T-helper 2 cell (primary cell): ENCODE measurements at regions not wholly inside any gene's neighbourhood (a gene's known extent, or its start where the extent isn't known, plus 50 kb on each side); places are given as distances from the start of the nearest gene placed in this dataset.

ENCODE experiments used
- DNase-seq, 5 experiments: peaks; one replicate each; pipeline versions ENCODE4 v3.0.0 to v3.0.0-alpha.2; 2012 to 2022

DNA sequence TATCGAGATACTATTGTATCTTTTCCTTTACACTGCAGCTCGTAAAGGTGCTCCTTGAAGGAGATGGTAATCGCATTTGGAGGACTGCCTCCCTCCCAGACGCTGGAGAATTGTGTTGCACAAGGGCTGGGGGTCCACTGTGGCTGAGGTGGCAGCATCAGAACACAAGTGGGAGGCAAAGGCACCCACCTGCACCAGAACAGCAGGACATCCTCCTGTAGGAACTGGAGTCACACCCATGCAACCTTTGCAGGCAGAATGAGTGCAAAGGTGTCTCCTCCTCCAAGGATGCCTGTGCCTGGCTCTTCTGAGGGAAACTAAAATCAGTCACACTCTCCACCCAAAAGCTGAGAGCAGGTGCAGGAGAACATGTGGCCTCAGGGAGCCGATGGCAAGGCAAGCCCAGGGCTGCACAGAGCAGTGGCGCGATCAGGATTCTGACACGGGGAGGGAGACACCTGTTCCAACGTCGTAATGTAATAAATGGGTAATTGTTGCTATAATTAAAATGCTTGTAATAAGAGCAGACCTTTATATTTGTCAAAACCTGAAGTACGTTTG lies 1501.4 kb downstream of the TBC1D22A start:
- DNase-seq = no peak

DNA sequence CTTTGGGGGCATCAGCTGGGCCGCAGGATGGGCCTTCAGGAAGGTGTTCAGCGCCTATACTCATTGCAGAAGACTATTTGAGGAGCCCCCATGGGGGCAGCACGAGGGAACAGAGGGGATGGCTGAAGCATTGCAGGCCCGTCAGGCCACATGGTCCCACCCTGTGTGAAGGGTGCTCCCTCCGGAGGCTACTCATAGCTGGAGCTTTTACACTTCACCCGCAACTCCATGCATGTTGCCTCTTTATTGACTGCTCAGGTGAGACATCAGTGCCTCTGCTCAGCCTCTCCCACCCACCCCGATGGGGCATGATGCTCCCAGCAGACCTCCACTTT lies 1500.9 kb downstream of the TBC1D22A start:
- DNase-seq = no peak

DNA sequence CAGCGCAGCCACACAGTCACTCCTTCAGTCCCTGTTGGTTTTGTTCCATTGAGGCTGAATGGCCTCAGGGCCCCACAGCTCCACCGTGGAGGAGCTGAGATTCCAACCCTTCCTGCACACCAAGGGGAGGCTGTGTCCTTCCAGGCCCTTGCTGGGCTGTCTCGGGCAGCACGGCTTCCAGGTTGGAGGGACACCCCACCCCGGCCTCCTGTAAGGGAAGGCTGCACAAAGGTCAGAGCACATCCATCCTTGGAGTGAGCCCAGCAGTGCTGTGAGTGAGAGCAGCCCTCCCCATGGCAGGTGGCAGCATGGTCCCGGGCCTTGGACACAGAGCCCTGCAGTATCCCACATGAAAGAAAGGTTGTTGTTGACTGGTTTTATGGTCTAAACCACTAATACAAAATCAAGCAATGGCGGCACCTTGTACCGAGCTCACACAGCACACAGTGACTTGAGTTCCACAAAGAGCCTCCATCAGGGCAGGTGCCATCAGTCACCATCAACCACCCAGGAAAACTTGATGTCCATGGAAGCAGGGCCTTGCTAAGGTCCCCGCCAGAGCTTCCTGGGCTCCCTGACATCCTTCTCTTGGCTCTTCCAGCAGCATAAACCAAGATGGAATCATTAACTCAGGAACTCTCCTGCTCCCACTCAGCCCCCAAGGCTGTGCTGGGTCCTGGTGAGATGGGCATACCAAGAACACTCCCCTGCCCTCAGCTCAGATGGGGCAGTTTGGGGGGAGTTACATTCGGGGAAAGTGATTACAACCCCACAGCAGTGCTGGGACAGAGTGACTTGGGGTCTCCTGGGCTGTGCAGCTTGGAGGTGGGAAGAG lies 1500.4 kb downstream of the TBC1D22A start:
- no peak for DNase-seq

DNA sequence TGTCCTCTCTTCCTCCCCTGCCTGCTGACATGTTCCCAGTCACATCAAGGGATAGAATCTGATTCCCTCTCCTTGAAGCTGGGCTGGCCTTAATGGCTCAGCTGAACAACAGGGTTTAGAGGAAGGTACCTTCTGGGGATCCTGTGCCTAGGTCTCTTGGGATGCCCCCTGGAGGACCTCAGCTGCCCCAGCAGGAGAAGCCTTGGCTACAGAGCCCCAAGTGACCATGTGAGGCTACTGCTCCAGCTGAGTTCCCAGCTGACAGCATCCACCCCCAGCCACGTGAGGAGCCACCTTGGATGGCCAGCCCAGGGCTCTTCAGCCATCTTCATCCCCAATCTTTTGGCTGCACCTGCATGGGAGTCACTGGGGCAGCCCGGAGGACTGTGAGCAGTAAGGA lies 1499.3 kb downstream of the TBC1D22A start:
- no peak for DNase-seq

DNA sequence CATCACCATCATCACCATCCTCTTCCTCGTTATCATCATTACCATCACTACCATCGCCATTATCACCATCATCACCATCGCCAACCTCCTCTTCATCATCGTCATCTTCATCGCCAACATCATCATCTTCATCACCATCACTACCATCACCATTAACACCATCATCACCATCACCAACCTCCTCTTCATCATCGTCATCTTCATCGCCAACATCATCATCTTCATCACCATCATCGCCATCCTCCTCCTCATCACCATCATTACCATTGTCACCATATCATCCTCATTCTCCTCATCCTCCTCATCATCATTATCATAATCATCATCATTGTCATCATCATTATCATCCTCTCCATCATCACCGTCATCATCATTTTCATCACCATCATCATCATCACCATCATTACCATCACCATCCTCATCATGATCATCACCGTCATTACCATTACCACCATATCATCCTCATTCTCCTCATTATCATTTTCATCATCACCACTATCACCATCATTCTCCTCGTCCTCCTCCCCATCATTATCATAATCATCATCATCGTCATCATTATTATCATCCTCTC lies 1498.7 kb downstream of the TBC1D22A start:
- DNase-seq = no peak

DNA sequence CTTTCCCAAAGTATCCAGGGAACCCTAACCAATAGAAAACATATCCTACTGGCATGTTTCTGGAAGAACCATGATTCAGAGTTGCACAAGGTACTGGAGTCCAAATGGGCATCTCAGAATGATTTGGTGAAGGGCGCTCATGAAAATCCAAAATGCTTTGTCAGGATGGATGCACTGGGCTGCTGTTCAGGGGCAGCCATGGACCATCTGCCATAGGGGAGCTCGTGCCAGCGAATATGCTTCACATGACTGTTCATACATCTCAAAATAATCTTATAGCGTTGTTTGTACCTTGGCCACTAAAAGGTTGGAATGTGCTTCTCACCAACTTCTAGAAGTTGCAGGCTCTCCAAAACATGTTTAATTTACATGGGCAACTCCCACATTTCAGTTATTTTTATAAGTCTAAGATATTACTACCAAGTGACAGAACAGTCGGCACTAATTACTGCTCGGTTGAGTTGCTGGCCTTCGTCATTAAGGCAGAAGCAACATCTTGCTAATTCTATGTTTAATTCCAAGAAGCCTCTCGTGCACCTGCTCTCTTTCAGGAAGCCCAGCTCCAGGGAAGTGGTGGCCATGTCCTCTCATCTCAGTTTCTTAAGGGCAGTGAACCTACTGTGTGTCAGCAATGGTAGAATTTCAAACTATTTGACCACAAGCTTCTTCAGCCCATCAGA lies 1497.7 kb downstream of the TBC1D22A start:
- no peak for DNase-seq

DNA sequence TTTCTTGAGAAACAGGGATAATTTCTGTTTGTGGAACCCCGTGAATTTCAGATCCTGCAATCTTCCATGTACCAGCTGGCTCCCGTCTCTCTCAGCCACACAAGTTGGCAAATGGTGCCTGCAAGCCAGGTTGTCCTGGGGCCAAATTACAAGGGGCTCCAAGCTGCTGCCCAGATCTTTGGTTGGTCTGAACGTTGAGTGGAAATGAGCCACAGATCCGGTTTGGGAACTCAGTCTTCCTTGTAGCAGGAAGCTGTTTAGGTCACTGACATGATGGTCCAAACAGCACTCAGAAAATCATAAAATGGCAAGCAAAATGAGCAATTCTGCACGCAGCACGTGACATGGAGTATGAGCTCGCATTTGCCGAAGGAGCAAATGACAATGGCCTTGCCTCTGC lies 1496.4 kb downstream of the TBC1D22A start:
- DNase-seq = no peak

DNA sequence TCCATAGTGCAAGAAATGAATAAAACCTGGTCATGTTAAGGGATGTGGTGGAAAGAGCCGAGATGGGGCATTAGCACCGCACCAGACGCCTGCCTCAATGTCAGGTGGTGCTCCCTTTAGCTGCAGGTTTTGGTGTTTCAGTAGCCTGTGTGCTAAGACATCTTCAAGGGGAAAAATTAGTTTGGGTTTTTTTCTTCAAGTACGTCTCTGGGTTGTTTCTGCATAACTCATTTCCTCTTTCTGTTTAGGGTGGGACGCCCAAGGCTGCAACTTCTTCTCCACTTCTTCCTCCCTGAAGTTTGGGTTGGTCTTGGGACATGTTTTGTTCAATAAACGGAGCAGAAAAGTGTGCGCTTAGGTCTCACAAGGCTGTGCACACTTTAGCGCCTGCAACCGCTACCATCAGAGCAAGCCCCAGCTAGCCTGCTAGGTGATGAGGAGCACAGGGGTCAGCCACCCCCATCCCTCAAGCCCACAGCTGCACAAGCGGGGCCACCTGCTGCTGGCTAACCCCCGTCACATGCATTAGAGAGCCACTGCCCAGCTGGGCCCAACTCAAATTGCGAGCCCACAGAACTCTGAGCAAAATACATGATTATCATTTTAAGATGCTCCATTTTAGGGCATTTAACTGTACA lies 1495.7 kb downstream of the TBC1D22A start:
- DNase-seq = no peak

DNA sequence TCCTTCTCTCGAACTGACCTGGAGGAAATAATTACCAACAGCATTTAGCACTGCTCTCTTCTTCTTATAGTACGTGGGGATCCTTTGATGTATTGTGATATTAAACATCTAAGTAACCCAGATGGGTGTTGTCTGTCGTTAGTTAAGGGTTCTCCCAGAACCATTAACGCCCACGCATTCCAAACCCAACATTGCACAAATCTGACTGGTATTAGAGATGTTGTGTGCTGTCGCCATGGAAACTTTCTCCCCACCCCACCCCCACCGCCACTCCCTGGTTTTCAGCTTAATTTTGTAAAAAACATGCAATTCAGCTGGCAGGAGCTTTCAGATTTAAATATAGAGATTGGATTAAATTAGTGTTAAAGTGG lies 1495.2 kb downstream of the TBC1D22A start:
- DNase-seq = no peak

DNA sequence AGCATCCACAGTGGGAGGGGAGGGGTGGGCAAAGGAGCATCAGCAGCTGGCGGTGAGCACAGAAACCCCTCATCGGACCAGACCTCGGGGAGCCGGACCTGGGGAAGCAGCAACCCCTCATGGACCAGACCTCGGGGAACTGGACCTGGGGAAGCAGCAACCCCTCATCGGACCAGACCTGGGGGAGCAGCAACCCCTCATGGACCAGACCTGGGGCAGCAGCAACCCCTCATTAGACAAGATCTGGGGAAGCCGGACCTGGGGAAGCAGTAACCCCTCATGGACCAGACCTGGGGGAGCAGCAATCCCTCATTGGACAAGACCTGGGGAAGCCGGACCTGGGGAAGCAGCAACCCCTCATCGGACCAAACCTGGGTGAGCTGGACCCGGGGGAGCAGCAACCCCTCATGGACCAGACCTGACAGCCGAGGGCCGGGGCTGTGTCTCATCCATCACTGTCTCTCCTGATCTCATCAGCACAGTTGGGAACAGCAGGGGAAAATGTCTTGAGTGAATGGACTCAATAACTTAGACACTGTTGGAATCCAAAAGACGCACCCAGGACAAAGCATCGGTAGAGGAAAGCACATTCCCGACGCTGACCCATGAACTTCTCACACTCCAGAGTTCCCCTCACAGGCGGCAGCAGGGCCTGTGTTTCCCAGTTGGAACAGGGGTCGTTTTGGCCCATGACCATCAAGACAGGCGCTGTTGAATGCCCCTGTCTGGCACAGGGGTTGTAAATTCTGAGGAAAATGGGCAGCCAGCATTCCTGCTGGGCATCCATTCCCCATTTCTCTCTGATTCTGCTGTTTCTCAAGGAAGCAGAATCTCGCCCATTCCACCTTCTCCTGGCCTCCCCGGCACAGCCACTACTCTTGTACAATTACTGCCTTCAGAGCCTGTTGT lies 1494.6 kb downstream of the TBC1D22A start:
- no peak for DNase-seq

DNA sequence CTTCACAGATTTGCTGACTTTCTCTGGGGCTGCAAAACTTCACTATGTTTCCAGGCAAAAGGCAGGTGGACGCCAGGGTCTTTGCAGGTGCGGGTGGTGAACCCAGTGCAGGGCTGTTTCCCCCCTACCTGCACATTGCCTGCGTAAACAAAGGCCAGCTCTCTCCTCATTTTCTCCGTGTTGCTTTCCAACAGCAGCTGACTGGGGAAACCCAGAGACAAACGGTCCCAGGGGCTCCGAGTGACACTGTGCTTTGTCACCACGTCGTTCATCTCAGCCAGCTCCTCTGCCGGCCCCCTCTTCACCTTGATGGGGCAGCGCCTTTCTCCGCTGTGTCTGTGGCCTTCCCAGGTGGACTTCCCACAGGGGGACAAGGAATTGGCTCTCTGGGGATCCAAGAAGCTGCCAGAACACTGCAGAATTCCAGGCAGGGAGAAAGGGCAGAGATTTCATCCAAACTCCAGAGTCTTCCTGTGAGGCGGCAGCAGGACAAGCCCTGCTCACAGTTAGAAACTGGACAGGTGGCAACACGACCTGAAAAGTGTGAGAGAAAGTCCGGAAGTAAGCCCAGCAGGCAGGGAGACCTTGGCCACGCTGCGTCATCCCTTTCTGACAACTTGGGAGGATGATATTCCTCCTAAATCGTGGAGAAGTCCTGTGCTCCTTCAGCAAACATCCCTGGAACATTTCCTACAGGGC lies 1493.7 kb downstream of the TBC1D22A start:
- DNase-seq = no peak

DNA sequence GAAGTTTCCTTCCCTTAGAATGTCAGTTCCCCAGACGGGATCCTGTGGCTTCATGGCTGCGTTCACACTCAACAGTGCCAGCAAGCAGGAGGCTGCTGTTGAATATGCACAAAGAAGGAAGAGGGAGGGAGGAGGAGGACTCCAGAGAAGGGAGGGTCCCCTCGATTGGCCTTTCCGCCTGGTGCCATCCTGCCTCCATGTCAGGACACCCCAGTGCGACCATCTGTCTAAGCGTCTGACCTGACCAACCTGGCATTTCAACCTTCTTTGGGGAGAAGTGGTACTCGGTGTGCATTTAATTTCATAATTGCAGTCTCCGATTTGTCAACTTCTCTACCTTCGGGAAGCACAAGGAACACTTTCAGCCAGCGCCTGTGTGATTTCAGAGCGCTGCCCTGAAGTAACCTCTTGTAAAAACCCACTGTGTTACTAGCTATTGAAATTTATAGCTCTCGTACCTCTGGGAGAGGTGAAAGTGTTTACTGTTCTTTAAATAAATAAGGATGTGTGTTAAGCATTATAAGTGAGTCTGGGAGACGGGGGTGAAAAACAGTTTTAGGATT lies 1491.9 kb downstream of the TBC1D22A start:
- no peak for DNase-seq

DNA sequence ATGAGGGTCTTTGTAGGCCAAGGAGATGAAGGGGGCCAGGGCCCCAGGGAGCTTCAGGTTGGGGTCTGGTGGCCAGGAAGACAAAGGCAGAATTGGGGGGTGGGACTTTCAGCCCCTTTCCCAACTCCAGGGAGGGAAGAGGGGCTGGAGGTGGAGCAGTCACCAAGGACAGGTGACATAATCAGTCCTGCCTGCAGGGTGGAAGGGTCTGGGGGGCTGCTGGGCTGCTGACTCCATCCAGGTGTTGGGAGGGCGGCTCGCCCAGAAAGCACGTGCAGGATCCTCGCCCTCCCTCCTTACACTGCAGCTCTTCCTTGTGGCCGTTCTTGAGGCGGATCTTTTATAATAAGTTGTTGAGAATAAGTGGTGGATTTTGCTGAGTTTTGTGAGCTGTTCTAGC lies 1491.1 kb downstream of the TBC1D22A start:
- no peak for DNase-seq

DNA sequence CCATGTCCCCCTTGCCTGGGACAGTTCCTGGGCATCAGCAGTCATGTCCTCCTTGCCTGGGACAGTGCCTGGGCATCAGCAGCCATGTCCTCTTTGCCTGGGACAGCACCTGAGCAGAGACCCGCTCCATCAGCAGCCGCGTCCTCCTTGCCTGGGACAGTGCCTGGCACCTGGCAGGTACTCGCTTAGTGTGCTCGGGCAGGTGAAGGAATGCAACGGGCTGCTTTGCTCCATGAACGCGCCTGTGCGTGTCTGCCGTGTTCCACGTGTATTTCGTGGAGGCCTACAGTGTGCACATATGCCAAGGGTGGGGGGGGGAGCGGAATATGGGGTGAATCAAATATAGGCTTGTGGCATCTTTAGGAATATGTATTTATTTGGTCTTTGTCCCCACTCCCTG lies 1490.7 kb downstream of the TBC1D22A start:
- no peak for DNase-seq

DNA sequence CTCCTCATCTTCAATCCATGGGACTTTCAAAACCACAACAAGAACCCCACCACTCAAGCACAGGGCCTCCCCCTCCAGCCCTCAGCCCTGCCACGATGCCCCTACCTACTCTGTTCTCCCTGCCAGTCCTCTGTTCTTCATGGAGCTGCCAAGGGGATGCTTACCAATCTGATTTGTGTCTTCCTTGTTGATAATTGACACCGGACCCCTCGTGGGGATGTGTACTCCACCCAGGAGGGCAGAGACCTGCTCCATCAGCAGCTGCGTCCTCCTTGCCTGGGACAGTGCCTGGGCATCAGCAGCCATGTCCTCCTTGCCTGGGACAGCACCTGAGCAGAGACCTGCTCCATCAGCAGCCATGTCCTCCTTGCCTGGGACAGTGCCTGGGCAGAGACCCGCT lies 1489.2 kb downstream of the TBC1D22A start:
- no peak for DNase-seq

DNA sequence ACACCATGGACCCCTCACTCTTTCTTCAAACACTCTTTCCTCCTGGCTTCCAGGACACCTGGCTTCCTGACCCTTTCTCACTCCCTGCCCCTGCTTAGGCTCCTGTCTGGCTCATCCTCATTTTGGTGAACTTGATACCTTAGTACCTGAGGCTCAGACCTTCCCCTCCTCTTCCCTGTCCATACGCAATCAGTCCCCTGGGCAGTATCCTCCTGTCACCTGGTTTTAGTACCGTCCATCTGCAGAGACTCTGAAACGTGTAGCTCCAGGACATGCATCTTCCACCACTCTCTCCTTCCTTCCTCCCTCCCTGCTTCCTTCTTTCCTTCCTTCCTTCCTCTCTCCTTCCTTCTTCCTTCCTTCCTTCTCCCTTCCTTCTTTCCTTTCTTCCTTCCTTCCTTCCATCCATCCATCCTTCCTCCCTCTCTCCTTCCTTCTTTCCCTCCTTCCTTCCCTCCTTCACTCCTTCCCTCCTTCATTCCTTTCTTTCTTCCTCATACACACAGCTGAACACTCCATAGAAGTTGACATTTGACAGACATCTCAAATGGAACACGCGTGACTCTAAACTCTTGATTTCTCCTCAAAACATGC lies 1488.6 kb downstream of the TBC1D22A start:
- no peak for DNase-seq

DNA sequence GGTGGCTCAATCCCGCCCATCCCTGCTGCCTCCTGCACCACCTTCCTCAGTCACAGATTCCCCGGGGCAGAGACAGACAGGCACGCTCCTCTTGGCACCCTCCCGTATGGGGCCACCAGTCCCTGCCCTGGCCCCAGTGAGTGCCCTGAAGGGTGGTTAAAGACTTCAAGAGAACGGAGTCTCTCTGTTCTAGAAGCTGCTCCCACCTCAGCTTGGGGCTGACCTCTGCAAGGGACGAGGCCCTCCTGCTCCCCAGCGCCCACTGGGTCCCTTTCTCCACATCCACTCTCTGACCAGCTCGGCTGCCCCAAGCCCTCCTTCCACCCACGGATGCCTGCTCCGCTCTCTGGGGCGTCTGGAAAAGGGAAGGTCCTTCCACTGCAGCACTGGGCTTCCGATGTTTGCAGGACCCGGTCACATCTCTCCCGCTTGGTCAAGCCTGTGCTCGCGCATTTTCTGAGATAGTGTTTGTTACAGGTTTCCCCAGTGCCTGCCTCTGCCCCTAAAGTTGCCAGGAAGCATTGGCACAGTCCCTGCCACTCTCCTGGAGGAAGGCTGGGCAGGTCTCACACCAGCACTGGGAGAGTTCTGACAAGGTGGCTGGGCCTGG lies 1487.9 kb downstream of the TBC1D22A start:
- DNase-seq = no peak

DNA sequence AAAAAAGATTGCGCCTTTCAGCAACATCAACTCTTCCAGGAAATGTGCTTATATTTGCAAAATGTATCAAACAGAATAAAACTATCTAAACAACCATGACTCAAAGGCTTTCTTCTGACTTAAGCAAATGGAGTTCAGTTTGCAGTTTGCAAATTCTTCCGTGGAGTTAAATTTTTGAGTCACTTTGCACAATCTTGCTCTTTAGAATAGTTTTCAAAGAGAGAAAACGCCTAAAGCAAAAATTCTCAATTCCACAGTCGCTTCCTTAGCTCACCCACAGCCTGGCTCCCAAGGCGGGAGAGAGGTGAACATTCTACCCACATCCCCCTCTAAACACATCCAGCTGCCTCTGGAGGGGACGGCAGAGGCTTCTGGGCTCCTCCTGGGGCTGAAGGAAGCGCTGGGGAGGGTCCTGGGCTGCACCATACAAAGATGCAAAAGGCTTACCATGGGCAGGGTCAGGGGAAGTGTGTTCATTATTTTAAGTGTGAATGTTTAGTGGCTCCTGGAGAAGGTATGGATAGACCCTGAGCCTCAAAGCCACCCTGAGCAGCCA lies 1487.3 kb downstream of the TBC1D22A start:
- no peak for DNase-seq

DNA sequence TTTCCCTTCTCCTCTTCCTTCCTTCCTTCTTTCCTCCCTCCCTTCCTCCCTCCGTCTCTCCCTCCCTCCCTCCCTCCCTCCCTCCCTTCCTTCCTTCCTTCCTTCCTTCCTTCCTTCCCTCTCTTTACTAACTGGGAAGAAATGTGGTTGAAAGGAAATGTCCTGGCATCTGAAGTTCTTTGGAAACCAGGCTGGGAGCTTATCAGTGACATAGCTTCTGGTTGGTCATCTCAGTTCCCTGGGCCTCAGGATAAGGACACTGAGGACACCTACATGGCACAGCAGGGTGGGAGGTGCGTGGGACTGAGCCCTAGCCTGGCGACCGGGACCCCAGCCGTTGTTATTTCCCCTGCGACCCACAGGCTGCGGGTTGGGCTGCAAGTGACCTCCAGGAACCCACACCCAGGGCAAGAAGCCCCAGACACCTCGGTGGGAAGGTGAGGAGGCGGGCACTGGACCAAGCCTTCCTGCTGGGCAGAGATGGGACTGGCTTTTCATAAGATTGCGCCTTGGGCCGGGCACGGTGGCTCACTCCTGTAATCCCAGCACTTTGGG lies 1486.5 kb downstream of the TBC1D22A start:
- DNase-seq = no peak

DNA sequence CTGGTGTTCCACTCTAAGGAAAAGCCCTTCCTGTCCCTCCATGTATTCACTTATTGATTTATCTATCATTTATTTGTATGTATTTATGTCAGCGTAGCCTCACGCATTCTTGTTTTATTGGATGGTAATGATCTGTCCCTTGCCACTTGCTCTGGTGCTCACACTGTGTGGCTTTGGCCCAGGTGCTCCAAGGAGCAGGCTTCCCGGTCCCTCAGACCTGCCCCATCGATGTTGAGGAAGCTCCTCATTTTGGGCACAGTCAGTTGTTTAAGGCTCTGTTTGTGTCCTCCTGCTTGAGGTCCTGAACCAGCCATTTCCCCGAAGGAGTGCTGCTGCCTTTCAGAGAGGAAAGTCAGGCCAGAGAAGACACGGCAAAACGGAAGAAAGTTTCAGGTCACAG lies 1485.4 kb downstream of the TBC1D22A start:
- no peak for DNase-seq
